H9 (cell line): ENCODE measurements at regions not wholly inside any gene's neighbourhood (a gene's known extent, or its start where the extent isn't known, plus 50 kb on each side); places are given as distances from the start of the nearest gene placed in this dataset.

Source experiments
- DNase-seq: peaks from one replicate; pipeline ENCODE4 v3.0.0-alpha.2; 2017
- H2AFZ ChIP-seq: one replicate; pipeline ENCODE4 v1.6.1; 2013; ENCODE audit warnings: mild to moderate bottlenecking, low read length, control low read depth, moderate library complexity
- H2AK5ac ChIP-seq: 2 replicates; pipeline ENCODE4 v1.6.1; 2013; ENCODE audit warnings: low read length, control low read depth, mixed read lengths; ENCODE audit not compliant: insufficient read length
- H2BK120ac ChIP-seq: one replicate; pipeline ENCODE4 v1.6.1; 2013; ENCODE audit warnings: low read depth, mild to moderate bottlenecking, low read length, control low read depth, inconsistent platforms; ENCODE audit not compliant: poor library complexity, severe bottlenecking
- H2BK12ac ChIP-seq: 2 replicates; pipeline ENCODE4 v1.6.1; 2013; ENCODE audit warnings: low read length, control low read depth, mixed read lengths, low read depth; ENCODE audit not compliant: insufficient read length
- H2BK15ac ChIP-seq: 2 replicates; pipeline ENCODE4 v1.6.1; 2013; ENCODE audit warnings: low read depth, low read length, control low read depth
- H2BK20ac ChIP-seq: one replicate; pipeline ENCODE4 v1.6.1; 2013; ENCODE audit warnings: low read depth, mild to moderate bottlenecking, low read length, control low read depth, inconsistent platforms; ENCODE audit not compliant: poor library complexity, severe bottlenecking
- H2BK5ac ChIP-seq: 2 replicates; pipeline ENCODE4 v1.6.1; 2013; ENCODE audit warnings: low read length, control low read depth, mixed read lengths; ENCODE audit not compliant: insufficient read length
- H3K14ac ChIP-seq: 2 replicates; pipeline ENCODE4 v1.6.1; 2013; ENCODE audit warnings: low read length, control low read depth; ENCODE audit not compliant: insufficient read depth
- H3K18ac ChIP-seq: 2 replicates; pipeline ENCODE4 v1.6.1; 2013; ENCODE audit warnings: low read depth, mild to moderate bottlenecking, mixed read lengths, low read length, control low read depth; ENCODE audit not compliant: insufficient read length
- H3K23ac ChIP-seq: 2 replicates; pipeline ENCODE4 v1.6.1; 2013; ENCODE audit warnings: low read length, control low read depth, mixed read lengths, low read depth; ENCODE audit not compliant: insufficient read length
- H3K23me2 ChIP-seq: 2 replicates; pipeline ENCODE4 v1.6.1; 2013; ENCODE audit warnings: low read depth, mild to moderate bottlenecking, mixed read lengths, low read length, control low read depth; ENCODE audit not compliant: insufficient read length, poor library complexity, severe bottlenecking
- H3K27ac ChIP-seq: 2 replicates; pipeline ENCODE4 v1.5.1; 2013; ENCODE audit warnings: low read length, control low read depth, mixed read lengths, low read depth; ENCODE audit not compliant: insufficient read length
- H3K27me3 ChIP-seq: 2 replicates; pipeline ENCODE4 v1.6.1; 2013; ENCODE audit warnings: low read length, control low read depth, inconsistent platforms; ENCODE audit not compliant: insufficient read depth
- H3K4ac ChIP-seq: 2 replicates; pipeline ENCODE4 v1.6.1; 2013; ENCODE audit warnings: low read depth, mild to moderate bottlenecking, control low read depth, inconsistent platforms, low read length, moderate library complexity
- H3K4me1 ChIP-seq: 2 replicates; pipeline ENCODE4 v1.6.1; 2013; ENCODE audit warnings: low read length, control low read depth, inconsistent platforms; ENCODE audit not compliant: insufficient read depth
- H3K4me2 ChIP-seq: 2 replicates; pipeline ENCODE4 v1.6.1; 2013; ENCODE audit warnings: low read length, control low read depth, mixed read lengths; ENCODE audit not compliant: insufficient read length, insufficient read depth
- H3K56ac ChIP-seq: 2 replicates; pipeline ENCODE4 v1.6.1; 2013; ENCODE audit warnings: low read depth, mild to moderate bottlenecking, mixed read lengths, low read length, control low read depth; ENCODE audit not compliant: insufficient read length
- H3K79me1 ChIP-seq: 2 replicates; pipeline ENCODE4 v1.6.1; 2013; ENCODE audit warnings: low read depth, mild to moderate bottlenecking, moderate library complexity, low read length, control low read depth, inconsistent platforms; ENCODE audit not compliant: insufficient read depth, poor library complexity, severe bottlenecking
- H3K79me2 ChIP-seq: 2 replicates; pipeline ENCODE4 v1.6.1; 2013; ENCODE audit warnings: low read length, control low read depth, inconsistent platforms; ENCODE audit not compliant: insufficient read depth
- H3K9ac ChIP-seq: 2 replicates; pipeline ENCODE4 v1.6.1; 2013; ENCODE audit warnings: low read length, control low read depth, mixed read lengths; ENCODE audit not compliant: insufficient read length; ENCODE audit errors: extremely low read depth
- H3K9me3 ChIP-seq: one replicate; pipeline ENCODE4 v1.6.1; 2013; ENCODE audit warnings: low read depth, low read length, inconsistent platforms; ENCODE audit not compliant: control insufficient read depth
- H3T11ph ChIP-seq: one replicate; pipeline ENCODE4 v1.6.1; 2013; ENCODE audit warnings: mild to moderate bottlenecking, low read length, control low read depth, inconsistent platforms
- H4K20me1 ChIP-seq: one replicate; pipeline ENCODE4 v1.6.1; 2013; ENCODE audit not compliant: control insufficient read depth, insufficient read length, insufficient read depth
- H4K5ac ChIP-seq: 2 replicates; pipeline ENCODE4 v1.6.1; 2013; ENCODE audit warnings: low read depth, mild to moderate bottlenecking, mixed read lengths, low read length, control low read depth; ENCODE audit not compliant: insufficient read length
- H4K8ac ChIP-seq: replicated peaks from 2 replicates; pipeline ENCODE4 v1.6.1; 2013; ENCODE audit warnings: low read length, control low read depth, mixed read lengths, low read depth; ENCODE audit not compliant: insufficient read length
- H4K91ac ChIP-seq: 2 replicates; pipeline ENCODE4 v1.6.1; 2013; ENCODE audit warnings: low read depth, mild to moderate bottlenecking, moderate library complexity, mixed read lengths, low read length, control low read depth; ENCODE audit not compliant: insufficient read length
- H3K27ac Mint-ChIP-seq, 3 experiments: 2 replicates in 2 of 3; 3 replicates in 1 of 3; pipeline ENCODE4 v1.8.0; 2020 to 2021; ENCODE audit warnings: mixed read lengths in 3 of 3, mild to moderate bottlenecking in 1 of 3, moderate library complexity in 1 of 3
- H3K27me3 Mint-ChIP-seq: 2 replicates; pipeline ENCODE4 v1.8.0; 2021; ENCODE audit warnings: low read depth, mild to moderate bottlenecking, moderate library complexity, mixed read lengths
- H3K36me3 Mint-ChIP-seq, 3 experiments: 2 replicates in 2 of 3; 3 replicates in 1 of 3; pipeline ENCODE4 v1.8.0; 2020 to 2021; ENCODE audit warnings: low read depth in 3 of 3, mixed read lengths in 3 of 3; ENCODE audit not compliant: insufficient read depth in 1 of 3
- H3K4me1 Mint-ChIP-seq, 2 experiments: 2 replicates each; pipeline ENCODE4 v1.8.0; 2020; ENCODE audit warnings: mixed read lengths in 2 of 2
- H3K4me3 Mint-ChIP-seq, 2 experiments: 2 replicates in 1 of 2; 3 replicates in 1 of 2; pipeline ENCODE4 v1.8.0; 2020 to 2021; ENCODE audit warnings: mild to moderate bottlenecking in 2 of 2, mixed read lengths in 2 of 2, moderate library complexity in 1 of 2
- H3K9me3 Mint-ChIP-seq, 2 experiments: 2 replicates in 1 of 2; 3 replicates in 1 of 2; pipeline ENCODE4 v1.8.0; 2020; ENCODE audit warnings: mild to moderate bottlenecking in 2 of 2, mixed read lengths in 2 of 2, moderate library complexity in 1 of 2
- CTCF ChIP-seq: fragments of 200-600 bp; sonication (generic); conservative IDR thresholded peaks from 3 replicates; pipeline ENCODE4 v1.8.0; 2021; ENCODE audit warnings: antibody characterized with exemption, mild to moderate bottlenecking

DNA sequence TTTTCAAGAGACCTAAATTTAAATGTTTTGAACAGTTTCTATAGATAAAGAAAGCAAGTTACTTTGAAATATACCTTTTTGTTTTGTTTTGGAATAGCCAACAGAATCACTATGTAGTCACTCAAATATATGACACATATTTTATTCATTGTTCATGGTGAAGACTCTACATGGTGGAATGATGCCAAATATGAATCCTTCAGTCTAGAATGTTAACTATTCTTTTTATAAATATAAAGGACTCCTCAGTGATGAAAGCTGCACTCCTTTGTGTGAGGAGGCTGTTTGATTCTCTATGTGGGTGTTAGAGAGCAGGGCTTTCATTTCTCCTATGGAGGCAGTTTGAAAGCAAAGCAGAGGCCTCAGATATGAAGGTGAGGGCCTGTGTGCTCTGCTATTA is 396.4 kb upstream of the LRRTM1 start:
- no peaks in the 10 kb centered on the region for H3K23me2 ChIP-seq
- Mint-ChIP-seq H3K9me3 (no peaks in the 10 kb centered on the region), H3K4me1 (peaks cover 0 to 5% of the 10 kb centered on the region in 2 experiments; a peak in 1 of 4 replicates), H3K27me3 (no peaks in the 10 kb centered on the region), H3K36me3 (no peaks in the 10 kb centered on the region; a peak in 1 of 7 replicates), H3K4me3 (no peak overlapping the region), H3K27ac (no peak overlapping the region; a peak in 1 of 7 replicates)
- H3K18ac ChIP-seq: no peak overlapping the region
- no peak overlapping the region for H3K56ac ChIP-seq
- no peak overlapping the region for H2AK5ac ChIP-seq
- no peak for TF ChIP-seq CTCF
- H3K79me1 ChIP-seq: no peaks in the 10 kb centered on the region
- H2BK20ac ChIP-seq: no peak overlapping the region
- H3K4ac ChIP-seq: no peak overlapping the region
- no peak overlapping the region for H3K14ac ChIP-seq
- no peak for DNase-seq
- H4K20me1 ChIP-seq: no peaks in the 10 kb centered on the region
- H3K9ac ChIP-seq: no peak overlapping the region
- no peaks in the 10 kb centered on the region for H3K4me1 ChIP-seq
- no peaks in the 10 kb centered on the region for H3K27me3 ChIP-seq
- no peak overlapping the region for H3K27ac ChIP-seq
- no peak overlapping the region for H3K4me2 ChIP-seq
- H2BK120ac ChIP-seq: no peak overlapping the region
- H3T11ph ChIP-seq: no peak overlapping the region
- no peak overlapping the region for H2BK5ac ChIP-seq
- no peaks in the 10 kb centered on the region for H3K9me3 ChIP-seq
- H4K8ac ChIP-seq: no peak overlapping the region
- no peak overlapping the region for H2BK12ac ChIP-seq
- no peak overlapping the region for H4K91ac ChIP-seq
- H3K23ac ChIP-seq: no peak overlapping the region
- no peak overlapping the region for H4K5ac ChIP-seq
- H3K79me2 ChIP-seq: no peaks in the 10 kb centered on the region
- H2BK15ac ChIP-seq: no peak overlapping the region
- H2AFZ ChIP-seq: no peak overlapping the region
